ENCODE measurements at regions not wholly inside any gene's neighbourhood (a gene's known extent, or its start where the extent isn't known, plus 50 kb on each side); places are given as distances from the start of the nearest gene placed in this dataset.

- Histone ChIP-seq H2AFZ (ENCODE audit: low read length) (no peak overlapping the region), H3K36me3 (replicated peaks; ENCODE audit: insufficient read depth, low read length) (no peaks in the 10 kb centered on the region), H3K4me2 (ENCODE audit: low read depth, low read length) (no peak overlapping the region), H3K9ac (ENCODE audit: low read length) (no peak overlapping the region), H3K79me2 (ENCODE audit: low read length) (no peaks in the 10 kb centered on the region), H3K9me2 (replicated peaks; ENCODE audit: insufficient read depth, low read length) (no peaks in the 10 kb centered on the region), H3K27ac (ENCODE audit: low read length) (no peak overlapping the region), H4K20me1 (ENCODE audit: insufficient read depth, low read length) (no peaks in the 10 kb centered on the region), H3K27me3 (replicated peaks; ENCODE audit: insufficient read depth, low read length) (no peaks in the 10 kb centered on the region), H3K4me1 (ENCODE audit: low read length) (no peaks in the 10 kb centered on the region), H3F3A (ENCODE audit: insufficient read depth, low read length) (no peaks in the 10 kb centered on the region), H3K9me3 (replicated peaks; ENCODE audit: insufficient read depth, low read length) (no peaks in the 10 kb centered on the region), H3K4me3 (ENCODE audit: low read length) (no peak overlapping the region)
- TF ChIP-seq CTCF (IDR thresholded peaks at IDR 0.05; ENCODE audit: low read length) (no peak), EZH2 (optimal IDR thresholded peaks at IDR 0.05; ENCODE audit: low read depth, low read length) (no peak), EZH2phosphoT487 (IDR thresholded peaks at IDR 0.05; ENCODE audit: low read length) (no peak)
- no peak for DNase-seq
Measured at GRCh38 chr21:23215261-23215660, 2217.1 kb downstream of the NCAM2 start.
